SW480 (cell line): ENCODE measurements at regions not wholly inside any gene's neighbourhood (a gene's known extent, or its start where the extent isn't known, plus 50 kb on each side); places are given as distances from the start of the nearest gene placed in this dataset.
"Not testable (repeated sequence)": the region's sequence is repeated elsewhere in the genome, so short reads cannot be mapped to it uniquely, and the experiment has no call there.

Experiments used
- DNase-seq: peaks from one replicate; pipeline ENCODE4 v3.0.0-alpha.2; 2016; ENCODE audit warnings: low spot score

DNA sequence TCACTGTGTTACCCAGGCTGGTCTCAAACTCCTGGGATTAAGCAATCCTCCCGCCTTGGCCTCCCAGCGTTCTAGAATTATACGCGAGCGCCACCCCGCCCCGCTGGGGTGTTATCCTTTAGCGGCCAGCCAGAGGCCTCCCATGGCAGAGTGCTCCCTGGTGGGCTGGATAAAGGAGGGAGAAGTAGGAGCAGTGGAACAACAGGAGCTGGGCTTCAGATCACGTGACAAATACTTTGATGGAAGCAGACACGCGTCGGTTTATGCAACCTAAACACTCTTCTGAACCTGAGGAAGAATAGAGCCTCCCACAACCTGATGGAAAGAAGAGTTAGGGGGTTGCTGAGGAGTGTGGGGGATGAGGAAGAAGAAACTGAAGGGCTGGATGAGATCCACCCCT, 2114.0 kb downstream of the TP53TG3F start:
- DNase-seq, result no peak

DNA sequence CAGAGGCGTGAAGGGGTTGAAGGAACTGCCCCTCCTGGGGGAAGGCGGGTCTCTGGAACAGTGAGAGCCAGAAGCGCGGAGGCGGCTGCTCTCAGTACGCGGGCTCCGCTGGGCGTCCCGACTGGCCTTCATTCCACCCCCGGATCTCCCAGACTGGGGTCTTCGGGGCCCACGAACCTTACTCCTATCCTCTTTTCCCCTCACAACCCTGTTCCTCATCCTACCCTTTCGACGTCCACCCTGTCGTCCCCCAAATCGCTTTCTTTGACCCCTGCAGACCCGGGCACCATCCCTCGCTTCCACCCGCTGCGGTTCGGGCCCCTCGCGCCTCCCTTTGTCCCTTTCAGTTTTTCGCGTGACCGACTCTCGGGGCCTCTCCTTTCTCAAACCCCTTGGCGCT, 2114.6 kb downstream of the TP53TG3F start:
- no peak for DNase-seq

DNA sequence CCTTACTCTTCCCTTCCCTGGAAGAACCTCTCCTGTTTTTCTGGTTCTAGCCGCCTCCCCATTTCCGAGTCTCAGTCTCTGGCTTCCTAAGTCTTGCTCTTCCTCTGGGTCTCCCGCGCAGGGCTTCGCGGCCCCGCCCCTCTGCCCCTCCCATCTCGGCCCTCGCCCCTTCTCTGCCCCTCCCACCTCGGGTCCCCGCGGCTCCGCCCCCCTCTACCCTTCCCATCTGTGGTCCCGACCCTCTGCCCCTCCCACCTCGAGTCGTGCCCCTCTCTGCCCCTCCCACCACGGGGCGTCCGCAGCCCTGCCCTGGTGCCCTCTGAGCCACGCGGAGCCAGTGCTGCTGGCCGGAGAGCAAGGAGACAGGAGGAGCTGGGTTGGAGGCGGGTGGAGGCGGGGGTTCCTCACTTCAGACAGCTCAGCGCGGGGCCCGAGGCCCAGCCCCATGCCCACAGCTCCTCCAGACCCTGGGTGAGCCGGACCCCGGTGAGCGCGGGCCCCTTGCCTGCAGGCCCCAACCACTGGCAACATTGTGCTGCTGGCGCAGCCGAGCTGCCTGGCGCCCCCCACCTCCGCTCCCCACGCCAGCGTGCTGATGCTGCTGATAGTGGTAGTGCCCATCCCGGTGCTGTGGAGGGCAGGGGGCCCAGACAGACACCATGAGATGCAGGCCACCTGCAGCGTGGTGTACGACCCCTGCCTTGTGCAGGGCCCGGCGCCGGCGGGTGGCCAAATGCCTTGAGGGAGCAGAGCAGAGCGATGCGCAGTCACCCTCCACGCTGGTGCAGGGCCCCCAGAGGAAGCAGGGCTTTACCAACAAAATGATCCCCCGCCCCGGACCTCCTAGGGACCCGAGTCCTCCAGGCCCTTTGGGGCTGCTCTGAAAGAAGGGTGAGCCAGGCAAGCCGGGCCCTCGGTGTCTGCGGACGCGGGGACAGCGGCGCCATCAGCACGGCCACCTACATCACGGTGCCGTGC, 2115.3 kb downstream of the TP53TG3F start:
- no peak for DNase-seq

DNA sequence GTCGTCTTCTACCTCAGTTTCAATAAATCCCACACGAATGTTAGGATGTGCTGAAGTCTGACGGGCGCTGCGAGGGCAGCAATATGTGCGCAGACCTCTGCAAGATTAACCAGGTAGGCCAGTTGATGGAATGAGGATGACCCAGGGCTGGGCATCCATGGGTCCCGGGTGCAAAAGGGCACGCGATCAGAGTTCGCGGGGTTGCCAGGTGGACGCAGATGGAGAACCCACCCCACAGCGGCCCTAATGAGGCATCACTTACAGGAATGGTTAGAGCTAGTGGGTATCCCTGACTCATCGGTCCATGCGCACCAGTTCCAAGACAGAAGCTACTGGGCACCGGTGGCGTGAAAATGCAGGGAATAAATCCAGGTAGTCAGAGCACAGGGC, 2116.0 kb downstream of the TP53TG3F start:
- no peak for DNase-seq

DNA sequence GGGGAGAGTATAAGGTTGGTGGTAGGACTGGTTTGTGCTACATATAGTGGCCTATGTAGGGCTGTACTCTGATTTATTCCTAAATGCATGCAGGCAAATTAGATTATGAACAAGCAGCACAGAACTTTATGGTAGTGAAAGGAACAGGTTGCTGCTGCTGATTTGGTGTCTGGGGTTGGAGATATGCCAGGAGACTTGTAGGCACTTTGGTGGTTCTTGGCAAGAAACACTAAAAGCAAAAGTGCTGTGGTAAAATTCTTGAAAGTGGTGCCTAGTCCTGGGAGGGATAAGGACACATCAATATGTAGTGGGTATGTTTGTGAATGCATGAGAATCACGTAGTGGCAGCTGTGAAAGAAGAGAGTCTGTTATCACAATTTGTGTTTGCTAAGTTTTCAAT, 2126.0 kb downstream of the TP53TG3F start:
- DNase-seq, result no peak

DNA sequence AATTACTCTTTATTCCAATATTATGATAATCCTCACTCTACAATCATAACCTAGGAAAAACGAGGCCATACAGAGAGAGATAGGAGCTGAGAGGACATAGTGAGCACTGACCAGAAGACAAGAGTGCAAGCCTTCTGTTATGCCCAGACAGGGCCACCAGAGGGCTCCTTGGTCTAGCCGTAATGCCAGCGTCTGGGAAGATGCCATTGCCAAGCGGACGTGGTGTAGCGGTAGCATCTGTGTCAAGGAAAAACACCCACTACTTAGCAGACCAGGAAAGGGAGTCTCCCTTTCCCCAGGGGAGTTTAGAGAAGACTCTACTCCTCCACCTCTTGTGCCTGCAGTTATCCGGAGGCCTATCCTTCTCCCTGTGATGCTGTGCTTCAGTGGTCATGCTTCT, 2131.5 kb downstream of the TP53TG3F start:
- DNase-seq, result not testable (repeated sequence)

DNA sequence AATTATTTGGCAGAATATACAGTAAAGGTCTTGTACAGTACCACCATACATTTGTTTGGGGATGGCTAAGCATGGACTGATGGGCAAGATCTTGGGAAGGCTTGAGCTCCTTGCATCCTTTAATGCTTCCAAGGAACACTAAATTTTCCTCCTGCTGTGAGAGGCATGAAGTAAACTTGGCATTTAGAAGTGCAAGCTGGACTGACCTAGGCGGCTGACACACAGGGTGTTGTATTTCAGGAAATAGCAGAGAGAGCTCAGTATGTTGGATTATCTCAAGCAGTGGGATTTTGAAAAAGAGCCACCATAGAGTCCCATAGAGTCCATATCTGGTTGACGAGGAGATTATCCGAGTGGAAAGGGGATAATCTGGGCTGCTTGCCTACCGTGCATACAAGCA, 2137.1 kb downstream of the TP53TG3F start:
- DNase-seq, result no peak

DNA sequence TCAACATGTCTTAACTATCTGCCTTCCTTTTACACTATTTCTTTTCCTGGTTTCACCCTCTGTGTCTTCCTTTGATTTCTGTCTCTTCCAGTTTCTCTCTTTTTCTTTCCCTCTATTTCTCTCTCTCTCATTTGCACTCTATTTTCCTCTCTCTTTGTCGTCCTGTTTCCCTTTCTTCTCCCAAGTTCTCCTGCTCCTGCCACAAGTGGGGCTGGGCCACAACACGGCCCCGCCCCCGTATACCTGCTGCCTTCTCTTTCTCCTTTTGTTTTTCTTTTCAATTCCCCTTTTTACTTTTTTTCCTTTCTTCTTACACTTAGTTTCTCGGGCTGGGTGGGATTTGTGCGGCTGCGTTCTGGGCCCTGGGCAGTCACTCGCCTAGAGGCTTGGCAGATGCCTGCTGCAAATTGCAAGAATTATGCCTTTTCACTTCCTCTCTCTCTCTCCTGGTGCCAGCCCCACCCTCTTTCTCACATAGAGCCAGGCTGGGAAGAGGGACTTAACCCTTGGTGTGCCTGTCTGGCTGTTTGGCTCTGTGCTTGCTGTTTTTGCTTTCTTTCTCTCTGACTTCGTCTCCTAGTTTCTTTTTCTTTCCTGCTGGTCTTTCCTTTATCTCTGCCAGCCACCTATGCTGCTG, 2139.4 kb downstream of the TP53TG3F start:
- peak; percentile 9 for DNase-seq

DNA sequence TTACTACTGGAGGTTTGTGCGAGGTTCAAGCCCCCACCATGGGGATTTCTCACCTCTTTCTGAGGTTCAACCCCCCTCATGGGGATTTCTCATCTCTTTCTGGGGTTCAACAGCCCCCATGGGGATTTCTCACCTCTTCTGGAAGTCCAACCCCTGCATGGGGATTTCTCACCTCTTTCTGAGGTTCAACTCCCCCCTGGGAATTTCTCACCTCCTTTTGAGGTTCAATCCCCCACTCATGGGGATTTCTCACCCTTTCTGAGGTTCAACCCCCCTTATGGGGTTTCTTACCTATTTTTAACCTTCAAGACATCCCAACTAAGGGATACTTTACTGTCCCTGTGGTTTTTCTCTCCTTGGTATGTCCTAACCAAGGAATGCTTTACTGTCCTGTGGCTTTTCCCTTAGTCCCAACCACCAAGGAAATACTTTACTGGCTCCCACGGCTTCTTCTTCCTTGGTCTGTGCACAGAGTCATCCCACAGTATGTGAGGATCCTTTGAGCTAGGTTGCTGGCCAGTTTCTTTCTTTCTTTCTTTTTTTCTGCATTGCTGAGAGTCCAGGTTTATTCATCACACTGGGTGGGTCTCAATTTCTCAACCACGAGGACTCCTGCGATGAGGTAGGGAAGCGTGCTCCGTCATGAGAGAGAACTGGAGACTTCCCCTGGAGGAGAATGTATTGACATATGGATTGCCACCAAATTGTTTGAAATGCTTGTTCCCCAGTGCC, 2140.2 kb downstream of the TP53TG3F start:
- DNase-seq, result no peak

DNA sequence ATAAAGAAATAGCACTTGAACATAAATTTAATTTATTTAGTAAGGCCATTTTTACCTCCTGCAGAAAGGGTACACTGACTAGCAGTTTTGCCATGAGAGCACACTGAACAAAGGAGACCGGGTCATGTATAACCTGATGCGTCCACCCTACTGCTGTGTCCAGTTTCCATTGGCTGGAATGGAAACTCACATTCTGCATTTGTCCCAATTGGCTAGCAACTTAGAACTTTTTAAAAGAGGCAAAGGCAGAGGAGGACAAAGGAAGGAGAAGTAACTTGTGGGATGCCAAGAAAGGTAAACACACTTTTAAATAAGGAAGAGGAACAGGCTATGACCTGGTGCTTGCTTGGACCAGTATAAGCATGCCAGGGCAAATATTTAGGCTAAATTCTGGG, 2140.7 kb downstream of the TP53TG3F start:
- DNase-seq, result not testable (repeated sequence)

DNA sequence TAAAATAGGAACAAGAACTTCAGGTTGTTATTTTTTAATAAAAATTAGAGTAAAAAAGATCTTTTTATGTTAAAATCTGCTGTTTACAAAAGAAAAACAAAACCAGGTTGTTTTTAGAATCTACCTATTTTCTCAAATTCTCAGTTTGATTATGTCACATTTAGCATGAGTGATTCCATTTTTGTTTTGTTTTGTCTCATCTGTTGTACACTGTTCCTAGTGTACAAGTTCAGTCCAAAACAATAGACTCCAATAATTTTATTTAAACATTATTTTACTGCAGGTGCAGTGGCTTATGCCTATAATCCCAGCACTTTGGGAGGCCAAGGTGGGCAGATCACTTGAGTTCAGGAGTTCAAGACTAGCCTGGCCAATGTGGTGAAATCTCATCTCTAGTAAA, 2142.7 kb downstream of the TP53TG3F start:
- no peak for DNase-seq

DNA sequence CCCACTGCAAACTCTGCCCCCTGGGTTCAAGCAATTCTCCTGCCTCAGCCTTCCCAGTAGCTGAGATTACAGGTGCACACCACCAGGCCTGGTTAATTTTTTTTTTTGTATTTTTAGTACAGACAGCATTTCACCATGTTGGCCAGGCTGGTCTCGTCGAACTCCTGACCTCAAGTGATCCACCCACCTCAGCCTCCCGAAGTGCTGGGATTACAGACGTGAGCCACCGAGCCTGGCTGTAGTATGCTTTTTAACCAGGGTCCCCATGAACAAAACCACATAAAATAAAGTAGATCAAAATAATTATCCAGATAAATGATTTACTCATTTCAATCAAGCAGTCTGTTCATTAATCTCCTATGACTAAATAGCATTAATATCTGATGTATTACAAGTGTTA, 2144.0 kb downstream of the TP53TG3F start:
- not testable (repeated sequence) for DNase-seq

DNA sequence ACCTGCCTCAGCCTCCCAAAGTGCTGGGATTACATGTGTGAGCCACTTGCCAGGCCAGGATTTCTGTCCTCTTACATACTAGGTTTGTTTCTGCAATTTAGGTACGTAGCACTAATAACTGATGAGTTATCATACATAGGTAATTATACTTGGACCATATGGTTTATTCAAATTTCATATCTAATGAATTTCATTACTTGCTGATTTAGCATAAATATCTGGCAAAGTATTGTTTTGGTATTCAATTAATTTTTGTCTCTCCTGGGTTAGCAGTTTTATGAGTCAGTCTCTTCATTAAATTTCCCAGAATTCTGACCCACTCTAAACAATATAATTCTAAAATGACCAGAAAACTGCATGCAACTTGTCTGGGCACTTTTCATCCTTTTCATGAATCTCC, 2146.5 kb downstream of the TP53TG3F start:
- no peak for DNase-seq

DNA sequence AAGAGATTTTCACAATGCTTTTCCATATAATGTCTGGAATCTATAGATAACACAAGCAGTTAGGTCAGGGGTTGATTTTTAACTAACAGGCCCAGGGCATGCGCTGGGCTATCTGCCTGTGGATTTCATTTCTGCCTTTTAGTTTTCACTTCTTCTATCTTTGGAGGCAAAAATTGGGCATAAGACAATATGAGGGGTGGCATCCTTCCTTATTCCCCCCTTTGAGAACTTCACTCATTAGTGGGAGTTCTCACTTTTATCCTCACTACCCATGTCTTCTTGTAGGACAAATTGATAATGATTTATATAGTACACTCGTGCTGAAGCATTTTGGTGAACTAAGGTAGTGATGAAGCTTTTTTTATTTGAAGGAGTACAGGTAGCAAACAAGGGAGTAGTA, 2155.5 kb downstream of the TP53TG3F start:
- DNase-seq, result not testable (repeated sequence)

DNA sequence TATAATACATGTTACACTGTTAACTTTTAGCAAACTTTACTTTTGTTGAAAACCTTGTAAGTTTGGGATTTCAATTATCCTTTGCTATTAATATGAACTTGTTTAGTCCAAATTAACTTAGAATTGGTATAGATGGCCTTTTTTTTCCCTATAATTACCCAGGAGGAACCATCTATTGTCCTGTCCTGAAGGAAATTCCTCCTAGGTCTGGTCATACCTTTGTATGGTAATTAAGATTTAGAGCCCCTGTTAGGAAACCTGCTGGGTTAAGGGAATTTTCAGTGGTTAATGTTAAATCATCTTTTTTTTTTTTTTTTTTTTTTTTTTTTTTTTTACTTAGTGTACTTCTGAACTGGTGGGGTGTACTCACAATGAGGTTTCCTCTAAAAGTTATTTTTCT, 2159.8 kb downstream of the TP53TG3F start:
- DNase-seq, result not testable (repeated sequence)

DNA sequence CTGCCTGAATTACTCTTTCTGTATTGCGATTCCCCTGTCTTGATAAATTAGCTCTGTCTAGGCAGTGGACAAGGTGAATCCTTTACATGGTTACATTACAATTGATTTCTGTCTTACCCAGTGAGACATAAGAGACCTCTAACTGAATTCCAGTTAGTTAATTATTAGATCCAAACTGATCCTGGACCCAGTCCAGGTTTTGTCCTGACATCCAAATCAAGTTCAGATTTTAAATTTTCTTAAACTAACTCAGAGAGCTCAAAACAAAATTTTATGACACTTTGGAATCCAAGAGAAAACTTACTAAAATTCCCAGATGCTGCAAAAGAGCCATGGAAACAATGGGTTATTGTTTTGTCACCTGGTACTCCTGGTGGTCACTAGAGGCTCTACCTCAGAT, 2166.6 kb downstream of the TP53TG3F start:
- no peak for DNase-seq

DNA sequence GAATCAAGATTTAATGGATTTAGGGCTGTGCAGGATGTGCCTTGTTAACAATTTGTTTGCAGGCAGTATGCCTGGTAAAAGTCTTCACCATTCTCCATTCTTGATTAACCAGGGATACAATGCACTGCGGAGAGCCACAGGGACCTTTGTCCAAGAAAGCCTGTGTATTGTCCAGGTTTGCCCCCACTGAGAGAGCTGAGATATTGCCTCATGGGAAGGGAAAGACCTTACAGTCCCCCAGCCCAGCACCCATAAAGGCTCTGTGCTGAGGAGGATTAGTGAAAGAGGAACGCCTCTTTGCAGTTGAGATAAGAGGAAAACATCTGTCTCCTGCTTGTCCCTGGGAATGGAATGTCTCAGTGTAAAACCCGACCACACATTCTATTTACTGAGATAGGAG, 2169.6 kb downstream of the TP53TG3F start:
- DNase-seq, result no peak

DNA sequence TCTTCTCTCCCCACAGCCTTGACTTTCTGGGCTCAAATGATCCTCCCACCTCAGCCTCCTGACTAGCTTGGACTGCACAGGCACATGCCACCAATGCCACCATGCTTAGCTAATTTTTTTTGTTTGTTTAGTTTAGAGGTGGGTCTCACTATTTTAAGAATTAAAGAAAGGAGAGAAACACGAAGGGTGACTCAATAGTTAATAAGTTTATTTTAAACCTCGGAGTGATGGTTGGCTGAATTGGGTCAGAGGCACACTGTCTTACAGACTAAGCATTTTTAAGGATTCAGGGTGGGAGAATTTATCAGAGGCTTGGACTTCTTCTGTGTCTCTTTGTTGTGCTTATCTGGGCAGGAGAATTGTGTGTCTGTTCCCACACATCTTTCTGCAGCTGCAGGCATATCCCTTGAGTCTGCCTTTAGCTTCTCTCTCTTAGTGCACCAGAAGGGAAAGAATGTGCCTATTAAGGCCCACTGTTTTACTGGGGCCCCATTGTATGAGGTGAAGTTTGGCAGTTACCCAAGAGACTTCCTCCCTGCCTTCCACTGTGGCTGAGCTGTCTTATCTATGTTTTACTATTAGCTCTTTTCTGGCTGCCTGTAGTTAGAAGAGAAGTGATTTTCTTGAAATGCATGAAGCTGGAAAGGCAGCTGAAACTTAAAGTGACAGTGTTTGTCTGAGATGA, 2172.0 kb downstream of the TP53TG3F start:
- DNase-seq, result no peak

DNA sequence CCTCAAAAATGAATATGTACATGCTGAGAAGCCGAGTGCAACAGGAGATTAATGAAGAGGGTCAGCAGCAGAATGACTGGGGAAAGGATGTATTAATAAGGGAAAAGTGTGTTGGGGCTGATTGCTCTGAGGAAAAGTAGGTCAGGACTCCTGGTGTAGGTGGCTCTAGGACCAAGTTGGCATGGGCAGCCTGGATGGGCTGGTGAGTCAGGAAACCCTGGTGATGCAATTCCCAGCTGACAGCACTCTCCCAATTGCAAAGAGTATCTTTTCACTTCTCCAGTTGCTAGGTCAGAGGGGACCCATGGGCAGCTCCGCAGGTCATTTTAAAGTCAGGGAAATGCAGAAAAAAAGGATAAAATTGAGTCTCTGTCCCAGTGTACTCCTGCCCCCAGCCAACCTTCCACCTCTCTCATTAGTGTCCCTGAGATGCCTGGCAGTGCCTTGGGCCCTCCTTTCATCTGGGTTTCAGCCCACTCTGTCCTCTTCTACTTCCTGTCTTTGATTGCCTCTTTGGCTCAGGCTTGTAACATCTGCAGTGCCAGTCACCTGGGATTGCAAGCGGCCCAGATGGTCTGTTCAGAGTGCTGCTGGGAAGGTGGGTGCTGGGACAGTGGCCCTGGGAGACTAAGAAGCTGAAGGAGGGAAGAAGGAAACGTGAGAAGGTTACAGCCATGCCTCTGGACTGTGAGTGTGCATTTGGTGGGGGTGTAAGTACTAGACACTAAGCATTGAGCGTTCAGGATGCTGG, 2177.2 kb downstream of the TP53TG3F start:
- no peak for DNase-seq

DNA sequence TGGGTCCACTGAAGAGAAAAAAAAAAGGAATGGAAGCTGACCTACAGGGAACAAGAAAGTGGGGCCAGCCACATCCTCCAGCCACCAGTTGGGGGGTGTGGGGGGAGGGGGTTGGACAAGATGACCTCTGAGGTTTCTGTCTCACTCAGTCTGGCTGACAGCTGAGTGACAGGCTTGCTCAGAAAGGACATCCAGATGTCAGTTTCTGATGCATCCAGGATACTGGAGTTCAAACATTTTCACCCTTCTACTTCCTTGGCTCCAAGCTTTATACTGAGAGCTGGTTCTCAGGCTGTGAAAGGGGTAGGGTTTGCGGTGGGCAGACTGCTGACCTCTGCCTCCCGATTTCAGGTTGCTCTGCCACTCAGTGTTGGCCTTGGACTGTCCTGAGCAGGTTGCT, 2178.3 kb downstream of the TP53TG3F start:
- DNase-seq, result no peak
